ENCODE measurements at regions not wholly inside any gene's neighbourhood (a gene's known extent, or its start where the extent isn't known, plus 50 kb on each side); places are given as distances from the start of the nearest gene placed in this dataset.
A peak's percentile ranks its signal among the peaks of the same experiment; 100 is the strongest.

DNA sequence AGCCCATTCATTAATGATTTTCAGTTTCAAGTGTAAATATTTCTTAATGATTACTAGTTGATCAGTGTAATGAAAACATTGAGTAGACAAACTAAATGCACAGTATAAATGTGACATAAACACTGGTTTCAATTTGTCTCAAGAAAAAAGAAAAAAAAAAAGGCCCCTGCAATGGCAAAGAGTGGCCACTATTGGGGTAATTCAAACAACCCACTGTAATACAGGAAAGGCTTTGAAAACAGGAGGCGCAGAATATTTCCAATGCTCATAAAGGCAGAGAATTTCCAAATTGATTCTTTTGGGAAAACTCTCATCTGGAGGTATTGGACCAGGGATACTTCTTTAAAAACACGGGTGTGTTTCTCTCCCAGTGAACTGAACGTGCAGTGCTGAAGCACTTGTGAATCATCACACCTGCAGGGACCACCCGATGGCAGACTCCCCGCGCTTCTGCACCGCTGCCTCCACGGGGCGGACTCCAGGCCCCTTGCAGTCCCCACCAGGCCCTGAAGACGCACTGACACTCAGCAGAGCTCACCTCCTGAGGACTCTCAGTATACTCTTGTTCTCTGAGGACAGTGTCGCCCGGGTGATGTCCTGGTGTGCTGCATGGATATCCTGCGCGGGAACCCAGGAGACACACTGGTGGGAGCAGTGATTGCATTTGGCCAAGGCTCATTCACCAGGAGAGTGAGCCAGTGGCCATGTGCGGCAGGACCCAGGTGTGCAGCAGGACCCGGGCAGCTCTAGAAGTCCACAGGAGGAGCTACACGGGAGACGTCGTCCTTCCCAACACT, 227.6 kb upstream of the IRX4 start:
- no peaks in the 10 kb centered on the region for H3K4me1 Mint-ChIP-seq
- H3K4me3 Mint-ChIP-seq, result no peak overlapping the region
- no peaks in the 10 kb centered on the region for H3K27me3 ChIP-seq (ENCODE audit: insufficient read depth, low read length)
- POLR2A ChIA-PET (ENCODE audit: partially characterized antibody), result no interaction called here
- H3K9me3 Mint-ChIP-seq, result peaks cover 0 to 17% (median 11%) of the 10 kb centered on the region in 8 donors
- H3K9me3 ChIP-seq (ENCODE audit: control insufficient read depth in 1 of 2, low read length in 2 of 2), result no peaks in the 10 kb centered on the region
- H3K27ac Mint-ChIP-seq, result no peak overlapping the region
- intact Hi-C loops (cut with micrococcal nuclease), result no loop called here
- no peak overlapping the region for H3K4me3 ChIP-seq (ENCODE audit: low read length in 2 of 2)
- peaks cover 3% of the 10 kb centered on the region in 2 donors for H3K27me3 Mint-ChIP-seq
- DNase-seq, result no peak
- no peak overlapping the region for H3K27ac ChIP-seq (ENCODE audit: low read depth, low read length)
- H3K36me3 Mint-ChIP-seq, result no peaks in the 10 kb centered on the region
- H3K36me3 ChIP-seq (ENCODE audit: insufficient read depth, low read length), result no peaks in the 10 kb centered on the region
- H3K4me1 ChIP-seq (ENCODE audit: insufficient read depth, low read length), result no peaks in the 10 kb centered on the region
- CTCF ChIA-PET (ENCODE audit: partially characterized antibody), result no interaction called here

DNA sequence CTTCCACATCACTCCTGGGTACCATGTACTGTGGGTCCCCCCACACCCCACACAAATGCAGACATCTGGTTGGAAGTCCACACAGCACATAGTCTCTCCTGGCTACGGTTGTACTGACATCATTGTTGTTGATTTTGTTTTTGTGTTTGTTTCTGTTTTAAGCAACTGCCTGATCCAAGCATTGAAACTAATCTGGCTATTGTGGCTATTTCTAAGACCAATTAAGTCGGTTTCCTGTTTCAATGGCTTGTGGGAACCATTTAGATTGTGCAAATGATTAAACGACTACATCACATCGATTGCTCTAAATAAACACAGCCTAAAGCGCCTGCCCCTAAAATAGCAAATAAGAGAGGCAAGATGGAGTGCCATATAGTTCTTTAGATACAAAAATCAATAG, 226.8 kb upstream of the IRX4 start:
- Mint-ChIP-seq H3K27ac (no peak overlapping the region), H3K27me3 (peaks cover 3% of the 10 kb centered on the region in 2 donors), H3K9me3 (peaks cover 0 to 18% (median 11%) of the 10 kb centered on the region in 8 donors), H3K36me3 (no peaks in the 10 kb centered on the region), H3K4me1 (no peaks in the 10 kb centered on the region), H3K4me3 (no peak overlapping the region)
- DNase-seq, result no peak
- H3K4me1 ChIP-seq (ENCODE audit: insufficient read depth, low read length), result no peaks in the 10 kb centered on the region
- no peak overlapping the region for H3K4me3 ChIP-seq (ENCODE audit: low read length in 2 of 2)
- ChIA-PET POLR2A (ENCODE audit: partially characterized antibody) (no interaction called here), CTCF (ENCODE audit: partially characterized antibody) (no interaction called here)
- no peaks in the 10 kb centered on the region for H3K9me3 ChIP-seq (ENCODE audit: control insufficient read depth in 1 of 2, low read length in 2 of 2)
- intact Hi-C loops (cut with micrococcal nuclease), result no loop called here
- H3K36me3 ChIP-seq (ENCODE audit: insufficient read depth, low read length), result no peaks in the 10 kb centered on the region
- H3K27me3 ChIP-seq (ENCODE audit: insufficient read depth, low read length), result no peaks in the 10 kb centered on the region
- no peak overlapping the region for H3K27ac ChIP-seq (ENCODE audit: low read depth, low read length)

GRCh38 chr5:2106721-2107120, 224.0 kb upstream of the IRX4 start:
- H3K4me1 Mint-ChIP-seq, result no peaks in the 10 kb centered on the region
- no peak overlapping the region for H3K4me3 ChIP-seq (ENCODE audit: low read length in 2 of 2)
- ChIA-PET CTCF (ENCODE audit: partially characterized antibody) (no interaction called here), POLR2A (ENCODE audit: partially characterized antibody) (no interaction called here)
- H3K9me3 Mint-ChIP-seq, result peaks cover 0 to 18% (median 11%) of the 10 kb centered on the region in 8 donors
- H3K27ac Mint-ChIP-seq, result no peak overlapping the region
- no peak for DNase-seq
- H3K4me3 Mint-ChIP-seq, result no peak overlapping the region
- H3K27me3 ChIP-seq (ENCODE audit: insufficient read depth, low read length), result no peaks in the 10 kb centered on the region
- intact Hi-C loops (cut with micrococcal nuclease), result no loop called here
- H3K27me3 Mint-ChIP-seq, result no peaks in the 10 kb centered on the region
- no peaks in the 10 kb centered on the region for H3K36me3 Mint-ChIP-seq
- no peaks in the 10 kb centered on the region for H3K9me3 ChIP-seq (ENCODE audit: control insufficient read depth in 1 of 2, low read length in 2 of 2)
- no peaks in the 10 kb centered on the region for H3K36me3 ChIP-seq (ENCODE audit: insufficient read depth, low read length)
- H3K4me1 ChIP-seq (ENCODE audit: insufficient read depth, low read length), result no peaks in the 10 kb centered on the region
- H3K27ac ChIP-seq (ENCODE audit: low read depth, low read length), result no peak overlapping the region

DNA sequence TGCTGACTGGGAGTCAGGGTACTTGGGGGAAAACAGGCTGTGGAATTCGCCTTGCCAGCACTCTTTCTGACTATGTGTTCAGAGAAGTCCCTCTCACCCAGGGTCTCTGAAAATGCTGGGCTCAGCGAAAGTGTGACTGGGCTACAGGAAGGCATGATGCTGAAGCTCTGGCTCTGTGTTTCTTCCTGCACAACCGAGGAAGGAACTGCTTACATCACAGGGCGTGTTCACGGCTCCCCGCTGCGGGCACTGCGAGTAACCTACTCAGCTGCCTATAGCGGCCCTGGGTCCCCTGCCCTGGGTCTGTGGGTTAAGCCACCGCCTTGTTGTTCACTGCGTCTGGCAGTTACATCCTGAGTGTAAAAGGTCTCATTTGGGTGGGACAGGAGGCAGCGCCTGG, 222.4 kb upstream of the IRX4 start:
- Mint-ChIP-seq H3K27me3 (peaks cover 1 to 3% of the 10 kb centered on the region in 2 donors), H3K4me3 (no peak overlapping the region), H3K36me3 (no peaks in the 10 kb centered on the region), H3K27ac (no peak overlapping the region), H3K9me3 (peaks cover 0 to 18% (median 11%) of the 10 kb centered on the region in 8 donors), H3K4me1 (no peaks in the 10 kb centered on the region)
- H3K27ac ChIP-seq (ENCODE audit: low read depth, low read length), result no peak overlapping the region
- ChIA-PET POLR2A (ENCODE audit: partially characterized antibody) (no interaction called here), CTCF (ENCODE audit: partially characterized antibody) (no interaction called here)
- no peaks in the 10 kb centered on the region for H3K36me3 ChIP-seq (ENCODE audit: insufficient read depth, low read length)
- intact Hi-C loops (cut with micrococcal nuclease), result no loop called here
- H3K4me3 ChIP-seq (ENCODE audit: low read length in 2 of 2), result no peak overlapping the region
- H3K27me3 ChIP-seq (ENCODE audit: insufficient read depth, low read length), result no peaks in the 10 kb centered on the region
- H3K4me1 ChIP-seq (ENCODE audit: insufficient read depth, low read length), result no peaks in the 10 kb centered on the region
- peak in 1 of 5 donors; percentile 11 for DNase-seq
- H3K9me3 ChIP-seq (ENCODE audit: control insufficient read depth in 1 of 2, low read length in 2 of 2), result no peaks in the 10 kb centered on the region

DNA sequence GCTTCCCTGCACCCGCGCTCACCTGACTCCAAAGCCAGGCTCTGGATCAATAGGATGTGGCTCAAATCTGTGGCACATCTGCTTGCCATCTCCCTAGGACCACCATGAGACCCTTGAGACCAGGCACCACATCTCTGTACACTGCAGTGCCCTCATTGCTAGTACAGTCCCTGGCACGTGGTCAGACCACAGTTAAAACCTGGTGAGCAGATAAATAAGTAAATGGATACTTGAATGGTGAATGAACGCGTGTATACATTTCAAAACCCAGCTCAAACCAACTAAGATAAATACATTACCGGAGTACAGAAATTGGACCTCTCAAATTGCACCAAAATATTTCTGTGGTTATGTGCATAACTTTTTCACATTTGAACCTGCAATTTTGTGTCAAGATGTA, 221.2 kb upstream of the IRX4 start:
- Mint-ChIP-seq H3K27ac (no peak overlapping the region), H3K36me3 (no peaks in the 10 kb centered on the region), H3K4me1 (no peaks in the 10 kb centered on the region), H3K4me3 (no peak overlapping the region), H3K27me3 (peaks cover 1 to 3% of the 10 kb centered on the region in 2 donors), H3K9me3 (peaks cover 0 to 18% (median 11%) of the 10 kb centered on the region in 8 donors)
- Histone ChIP-seq H3K9me3 (ENCODE audit: control insufficient read depth in 1 of 2, low read length in 2 of 2) (no peaks in the 10 kb centered on the region), H3K36me3 (ENCODE audit: insufficient read depth, low read length) (no peaks in the 10 kb centered on the region), H3K4me1 (ENCODE audit: insufficient read depth, low read length) (no peaks in the 10 kb centered on the region), H3K4me3 (ENCODE audit: low read length in 2 of 2) (no peak overlapping the region), H3K27ac (ENCODE audit: low read depth, low read length) (no peak overlapping the region), H3K27me3 (ENCODE audit: insufficient read depth, low read length) (no peaks in the 10 kb centered on the region)
- POLR2A ChIA-PET (ENCODE audit: partially characterized antibody), result no interaction called here
- intact Hi-C loops (cut with micrococcal nuclease), result no loop called here
- DNase-seq, result no peak
- CTCF ChIA-PET (ENCODE audit: partially characterized antibody), result no interaction called here

GRCh38 chr5:2102819-2103776, 220.4 kb upstream of the IRX4 start:
- Histone ChIP-seq H3K9me3 (ENCODE audit: control insufficient read depth in 1 of 2, low read length in 2 of 2) (no peaks in the 10 kb centered on the region), H3K27ac (ENCODE audit: low read depth, low read length) (no peak overlapping the region), H3K27me3 (ENCODE audit: insufficient read depth, low read length) (no peaks in the 10 kb centered on the region), H3K36me3 (ENCODE audit: insufficient read depth, low read length) (no peaks in the 10 kb centered on the region), H3K4me3 (ENCODE audit: low read length in 2 of 2) (no peak overlapping the region), H3K4me1 (ENCODE audit: insufficient read depth, low read length) (no peaks in the 10 kb centered on the region)
- H3K27me3 Mint-ChIP-seq, result peaks cover 1 to 3% of the 10 kb centered on the region in 2 donors
- ChIA-PET POLR2A (ENCODE audit: partially characterized antibody) (no interaction called here), CTCF (ENCODE audit: partially characterized antibody) (no interaction called here)
- H3K27ac Mint-ChIP-seq, result no peak overlapping the region
- H3K36me3 Mint-ChIP-seq, result no peaks in the 10 kb centered on the region
- H3K9me3 Mint-ChIP-seq, result peaks cover 0 to 18% (median 11%) of the 10 kb centered on the region in 8 donors
- intact Hi-C loops (cut with micrococcal nuclease), result no loop called here
- H3K4me1 Mint-ChIP-seq, result no peaks in the 10 kb centered on the region
- H3K4me3 Mint-ChIP-seq, result no peak overlapping the region
- no peak for DNase-seq

DNA sequence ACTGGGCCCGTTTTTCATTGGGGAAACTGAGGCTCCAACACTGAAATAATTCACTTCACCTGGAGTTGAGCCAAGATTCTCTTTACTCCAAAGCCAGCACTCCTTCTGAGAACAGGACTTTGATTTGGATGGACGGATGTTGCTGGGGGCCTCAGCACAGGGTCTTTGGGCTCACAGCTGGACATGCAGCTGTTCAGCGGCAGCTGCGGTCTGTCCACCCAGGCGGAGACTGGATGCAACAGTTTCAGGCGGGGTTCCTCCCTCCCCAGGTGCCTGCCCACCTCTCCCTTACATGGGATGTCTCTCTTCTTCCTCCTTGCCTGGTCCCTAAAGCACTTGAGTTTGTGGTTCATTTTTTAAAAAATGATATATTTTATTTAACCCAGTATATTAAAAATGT, 219.0 kb upstream of the IRX4 start:
- H3K27me3 Mint-ChIP-seq, result peaks cover 4 to 6% of the 10 kb centered on the region in 2 donors
- DNase-seq, result no peak
- peaks cover 0 to 16% (median 11%) of the 10 kb centered on the region in 8 donors for H3K9me3 Mint-ChIP-seq
- Histone ChIP-seq H3K27me3 (ENCODE audit: insufficient read depth, low read length) (no peaks in the 10 kb centered on the region), H3K9me3 (ENCODE audit: control insufficient read depth in 1 of 2, low read length in 2 of 2) (no peaks in the 10 kb centered on the region), H3K27ac (ENCODE audit: low read depth, low read length) (no peak overlapping the region), H3K36me3 (ENCODE audit: insufficient read depth, low read length) (no peaks in the 10 kb centered on the region), H3K4me3 (ENCODE audit: low read length in 2 of 2) (no peak overlapping the region), H3K4me1 (ENCODE audit: insufficient read depth, low read length) (no peaks in the 10 kb centered on the region)
- ChIA-PET POLR2A (ENCODE audit: partially characterized antibody) (no interaction called here), CTCF (ENCODE audit: partially characterized antibody) (no interaction called here)
- no peak overlapping the region for H3K4me3 Mint-ChIP-seq
- intact Hi-C loops (cut with micrococcal nuclease), result no loop called here
- H3K36me3 Mint-ChIP-seq, result no peaks in the 10 kb centered on the region
- H3K27ac Mint-ChIP-seq, result no peak overlapping the region
- H3K4me1 Mint-ChIP-seq, result no peaks in the 10 kb centered on the region

All from CD4-positive, alpha-beta memory T cell (primary cell).